ENCODE measurements at regions not wholly inside any gene's neighbourhood (a gene's known extent, or its start where the extent isn't known, plus 50 kb on each side); places are given as distances from the start of the nearest gene placed in this dataset.

DNA sequence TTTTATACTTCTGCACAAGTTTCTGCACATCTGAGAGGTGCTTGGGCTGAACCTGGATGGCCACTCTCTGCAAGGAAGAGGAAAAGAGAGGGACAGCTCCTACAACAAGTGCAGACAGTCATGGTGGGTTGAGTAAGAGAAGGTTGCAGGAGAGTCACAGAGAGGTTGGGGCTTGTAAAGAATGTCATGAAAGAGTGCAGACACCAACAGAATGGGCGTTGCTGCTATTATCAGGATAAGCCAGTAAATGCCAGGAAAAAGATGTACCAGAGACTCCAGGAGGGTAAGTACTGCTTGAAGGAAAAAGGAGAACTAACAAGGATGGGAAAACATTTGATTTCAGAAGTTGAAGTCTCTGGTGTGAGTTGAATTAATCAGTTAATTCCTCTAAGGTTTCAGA is 77.8 kb upstream of the NRP1 start:
- TF ChIP-seq, protein P1, sequence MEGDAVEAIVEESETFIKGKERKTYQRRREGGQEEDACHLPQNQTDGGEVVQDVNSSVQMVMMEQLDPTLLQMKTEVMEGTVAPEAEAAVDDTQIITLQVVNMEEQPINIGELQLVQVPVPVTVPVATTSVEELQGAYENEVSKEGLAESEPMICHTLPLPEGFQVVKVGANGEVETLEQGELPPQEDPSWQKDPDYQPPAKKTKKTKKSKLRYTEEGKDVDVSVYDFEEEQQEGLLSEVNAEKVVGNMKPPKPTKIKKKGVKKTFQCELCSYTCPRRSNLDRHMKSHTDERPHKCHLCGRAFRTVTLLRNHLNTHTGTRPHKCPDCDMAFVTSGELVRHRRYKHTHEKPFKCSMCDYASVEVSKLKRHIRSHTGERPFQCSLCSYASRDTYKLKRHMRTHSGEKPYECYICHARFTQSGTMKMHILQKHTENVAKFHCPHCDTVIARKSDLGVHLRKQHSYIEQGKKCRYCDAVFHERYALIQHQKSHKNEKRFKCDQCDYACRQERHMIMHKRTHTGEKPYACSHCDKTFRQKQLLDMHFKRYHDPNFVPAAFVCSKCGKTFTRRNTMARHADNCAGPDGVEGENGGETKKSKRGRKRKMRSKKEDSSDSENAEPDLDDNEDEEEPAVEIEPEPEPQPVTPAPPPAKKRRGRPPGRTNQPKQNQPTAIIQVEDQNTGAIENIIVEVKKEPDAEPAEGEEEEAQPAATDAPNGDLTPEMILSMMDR (IDR thresholded peaks at IDR 0.05; ENCODE audit: borderline replicate concordance, extremely low read depth, low read length, poor library complexity, severe bottlenecking) = no peak
- TF ChIP-seq EZH2 (IDR thresholded peaks at IDR 0.05; ENCODE audit: borderline replicate concordance, low read depth, low read length, severe bottlenecking) = no peak
